Erythroblast (primary cell): ENCODE measurements at regions not wholly inside any gene's neighbourhood (a gene's known extent, or its start where the extent isn't known, plus 50 kb on each side); places are given as distances from the start of the nearest gene placed in this dataset.

Experiments
- GATA1 ChIP-seq: IDR thresholded peaks from 2 replicates; pipeline ENCODE4 v1.6.1; 2011; ENCODE audit warnings: low read depth, mild to moderate bottlenecking, control low read depth, low read length, moderate library complexity
- POLR2A ChIP-seq: IDR thresholded peaks from 2 replicates; pipeline ENCODE4 v1.6.1; 2011; ENCODE audit warnings: mild to moderate bottlenecking, low read length

- TF ChIP-seq POLR2A (no peak), GATA1 (no peak)
Measured at GRCh38 chr9:81427870-81428269, 261.5 kb downstream of the TLE1 start.
